GM12873 (cell line): ENCODE measurements at regions not wholly inside any gene's neighbourhood (a gene's known extent, or its start where the extent isn't known, plus 50 kb on each side); places are given as distances from the start of the nearest gene placed in this dataset.

Experiments used
- CTCF ChIP-seq: IDR thresholded peaks from 2 replicates; pipeline ENCODE4 v1.5.1; 2012; ENCODE audit warnings: low read depth, mild to moderate bottlenecking, moderate library complexity, low read length, control low read depth; ENCODE audit not compliant: insufficient read depth; ENCODE audit errors: missing control alignments

DNA sequence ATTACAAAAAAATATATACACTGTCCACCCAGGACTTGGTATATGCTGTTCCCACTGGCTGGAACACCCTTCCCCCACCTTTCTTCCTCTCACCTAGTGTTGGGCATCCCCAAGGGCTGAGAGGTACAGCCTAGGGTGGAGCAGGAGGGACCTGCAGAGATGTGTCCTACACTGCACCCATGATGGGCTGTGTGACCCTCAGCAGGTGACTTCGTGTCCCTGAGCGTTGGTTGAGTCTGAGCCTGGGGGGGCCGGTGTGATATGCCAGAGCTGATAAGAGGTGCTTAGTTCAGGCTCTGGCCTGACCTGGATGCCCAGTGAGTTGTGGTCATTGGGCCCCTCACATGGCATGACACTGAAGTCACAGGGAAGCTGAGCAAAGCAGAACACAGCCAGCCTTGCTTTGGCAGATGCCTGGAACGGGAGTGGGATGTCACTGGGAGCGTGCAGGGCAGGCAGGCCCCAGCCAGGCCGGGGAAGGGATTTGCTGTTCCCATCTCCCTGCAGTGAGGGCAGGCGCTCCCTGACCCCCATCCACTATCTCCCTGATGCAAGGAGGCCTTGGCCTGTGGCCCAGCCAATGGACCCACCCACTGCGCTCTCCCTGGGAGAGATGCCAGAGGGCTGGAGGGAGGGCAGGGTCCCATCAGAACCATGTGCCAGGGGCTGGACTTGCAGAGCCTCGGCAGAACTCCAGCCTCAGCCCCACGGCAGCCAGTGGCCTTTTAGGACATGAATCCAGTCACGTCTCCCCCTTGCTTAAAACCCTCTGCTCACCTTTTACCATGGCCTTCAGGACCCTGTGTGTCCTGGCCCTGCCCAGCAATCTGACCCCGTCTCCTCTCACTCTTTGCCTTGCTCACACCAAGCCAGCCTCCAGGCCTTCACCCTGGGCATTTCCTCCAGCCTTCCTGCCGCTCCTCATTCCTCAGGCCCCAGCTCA lies 138.9 kb downstream of the MN1 start:
- no peak for TF ChIP-seq CTCF

GRCh38 chr22:27663812-27664211 lies 137.7 kb downstream of the MN1 start:
- TF ChIP-seq CTCF, result no peak

DNA sequence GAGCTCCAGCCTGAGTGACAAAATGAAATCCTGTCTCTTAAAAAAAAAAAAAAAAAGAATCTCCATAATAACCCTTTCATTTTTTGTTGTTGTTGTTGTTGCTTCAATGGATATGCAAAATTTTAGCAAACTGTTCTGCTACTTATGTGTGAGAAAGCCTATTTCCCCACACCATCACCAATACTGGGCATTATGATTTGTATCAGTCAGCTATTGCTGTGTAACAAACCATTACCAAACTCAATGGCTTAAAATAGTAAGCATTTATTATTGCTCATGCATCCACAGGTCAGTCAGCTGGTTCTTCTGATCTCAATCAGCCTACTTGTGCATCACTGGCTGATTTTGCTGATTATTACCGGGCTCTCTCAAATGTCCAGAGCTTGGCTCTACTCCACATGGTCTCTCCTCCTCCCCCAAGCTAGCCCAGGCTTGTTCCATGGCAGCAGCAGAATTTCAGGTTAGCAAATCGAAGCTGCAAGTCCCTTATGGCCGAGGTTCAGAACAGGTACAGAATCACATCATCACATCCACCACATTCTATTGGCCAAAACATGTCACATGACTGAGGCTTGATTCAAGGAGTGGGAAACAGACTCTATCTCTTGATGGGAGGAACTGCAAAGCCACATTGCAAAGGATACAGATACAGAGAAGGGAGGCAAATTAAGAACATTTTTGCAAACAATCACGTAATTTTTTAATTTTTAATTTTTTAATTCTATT lies 135.1 kb downstream of the MN1 start:
- no peak for TF ChIP-seq CTCF

DNA sequence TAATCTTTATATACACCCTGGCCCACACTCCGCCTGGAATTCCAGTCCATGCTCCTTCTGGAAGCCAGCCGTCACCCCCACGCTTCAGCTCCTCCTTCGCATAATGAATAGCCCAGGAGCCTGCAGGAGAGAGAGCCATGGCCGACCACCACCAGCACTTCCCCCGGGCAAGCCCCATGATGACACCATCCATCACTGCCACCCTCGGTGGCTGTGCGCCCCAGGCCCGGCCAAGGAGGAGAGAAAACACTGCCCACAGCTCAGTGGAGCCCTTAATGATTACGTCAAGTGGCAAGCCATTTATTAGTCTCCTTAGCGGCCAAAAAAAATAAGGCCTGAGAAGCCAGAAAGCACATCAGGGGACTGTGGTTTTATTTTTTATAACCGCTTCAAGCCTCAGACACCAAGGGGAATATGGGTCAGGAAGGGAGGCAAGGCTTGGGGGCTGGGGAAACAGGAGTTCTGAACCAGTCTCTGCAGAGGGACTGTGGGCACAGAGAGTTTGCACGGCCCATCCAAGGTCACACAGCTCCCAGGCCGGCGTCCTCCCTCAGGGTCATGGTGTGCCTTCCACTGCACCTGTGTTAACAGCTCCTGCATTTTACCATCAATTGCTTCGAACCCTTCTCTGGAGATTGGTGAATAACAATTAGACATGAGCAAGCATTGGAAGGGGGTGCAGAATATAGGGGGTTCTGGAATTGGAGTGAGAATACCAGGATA lies 134.3 kb downstream of the MN1 start:
- no peak for TF ChIP-seq CTCF

DNA sequence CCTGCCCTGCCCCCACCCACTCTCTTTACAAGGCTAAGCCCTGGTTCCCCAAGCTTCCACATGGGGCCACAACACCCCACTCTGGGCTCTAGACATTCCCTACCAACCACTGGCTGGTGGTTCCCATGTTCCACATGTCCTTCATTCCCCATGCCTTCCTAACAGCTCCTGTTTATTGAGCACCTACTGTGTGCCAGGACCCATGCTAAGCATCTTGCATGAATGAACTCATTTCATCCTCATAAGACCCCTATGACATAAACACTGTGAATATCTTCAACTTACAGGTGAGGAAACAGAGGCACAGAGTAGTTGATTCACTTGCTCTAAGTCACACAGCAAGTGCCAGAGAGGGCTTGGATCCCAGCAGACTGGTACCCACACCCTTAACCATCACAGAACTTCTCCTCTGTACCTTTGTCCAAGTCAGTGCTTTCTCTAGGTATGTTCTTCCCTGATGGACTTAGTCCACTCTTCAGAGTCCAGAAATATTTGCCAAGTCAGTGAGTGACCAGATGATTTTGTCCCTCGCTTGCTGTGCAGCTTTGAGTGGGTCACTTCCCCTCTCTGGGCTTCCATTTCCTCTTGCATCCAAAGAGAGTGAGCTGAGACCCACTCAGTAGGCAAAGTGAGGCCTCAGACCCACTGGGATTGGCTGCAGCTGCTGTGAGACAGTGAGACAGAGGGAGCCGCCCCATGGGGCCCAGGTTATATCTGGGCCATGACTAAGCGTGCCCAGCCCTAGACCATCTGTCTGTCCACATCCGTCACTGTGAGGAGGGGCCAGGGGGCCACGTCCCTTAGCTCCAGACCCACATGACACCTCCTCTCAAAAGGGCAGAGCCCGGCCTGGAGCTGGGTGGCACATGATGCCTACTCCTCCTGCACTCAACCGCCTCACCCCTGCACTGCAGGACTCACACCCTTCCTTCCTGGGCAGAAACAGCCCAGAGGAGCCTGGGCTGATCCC lies 132.4 kb downstream of the MN1 start:
- TF ChIP-seq CTCF, result no peak

DNA sequence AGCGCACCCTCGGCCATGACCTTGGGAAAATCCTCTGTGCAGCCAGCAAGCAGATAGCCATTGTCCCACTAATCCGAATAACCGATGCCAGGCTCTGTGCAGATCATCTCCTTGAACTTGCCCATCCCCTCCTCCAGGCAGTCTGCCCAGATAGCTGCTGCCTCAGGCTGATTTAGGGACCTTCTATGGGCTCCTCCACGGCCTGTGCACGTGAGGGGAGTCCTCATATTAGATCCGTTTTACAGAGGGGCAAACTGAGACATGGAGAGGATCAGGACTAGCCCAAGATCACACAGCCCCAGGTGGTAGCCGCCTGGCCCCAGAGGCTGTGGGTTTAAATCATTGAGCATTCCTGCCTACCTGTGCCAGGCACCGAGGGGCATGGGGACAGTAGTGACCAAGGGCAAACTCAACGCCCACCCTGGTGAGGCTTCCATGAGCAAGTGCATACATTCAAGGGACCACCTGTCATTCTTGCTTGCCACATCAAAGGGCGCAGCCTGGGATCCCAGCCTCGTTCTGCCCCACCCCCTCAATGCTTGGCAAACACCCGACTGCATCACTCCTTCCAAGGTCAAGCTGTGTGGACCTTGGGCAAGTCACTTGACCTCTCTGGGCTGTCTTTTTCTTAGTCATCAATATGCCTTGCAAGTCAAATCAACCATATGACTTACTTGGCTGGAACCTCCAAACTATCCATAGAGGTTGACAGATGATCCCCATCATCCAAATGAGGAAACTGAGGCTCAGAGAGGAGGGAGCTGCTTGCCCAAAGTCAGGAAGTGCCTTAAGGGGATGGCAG lies 131.6 kb downstream of the MN1 start:
- no peak for TF ChIP-seq CTCF
